ENCODE measurements at regions not wholly inside any gene's neighbourhood (a gene's known extent, or its start where the extent isn't known, plus 50 kb on each side); places are given as distances from the start of the nearest gene placed in this dataset.

DNA sequence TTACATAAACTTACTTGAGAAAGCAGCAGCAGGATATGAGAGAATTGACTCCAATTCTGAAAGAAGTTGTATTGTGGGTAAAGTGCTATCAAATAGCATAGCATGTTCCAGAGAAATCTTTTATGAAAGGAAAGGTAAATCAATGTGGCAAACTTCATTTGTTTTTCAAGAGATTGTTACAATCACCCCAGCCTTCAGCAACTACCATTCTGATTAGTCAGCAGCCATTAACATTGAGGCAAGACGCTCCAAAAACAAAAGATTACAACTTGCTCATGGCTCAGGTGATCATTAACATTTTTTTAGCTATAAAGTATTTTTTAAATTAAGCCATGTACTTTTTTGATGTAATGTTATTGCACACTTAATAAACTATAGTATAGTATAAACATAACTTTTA lies 357.2 kb downstream of the TMEM135 start:
- WGBS, 4 donors, result 89 to 96% (median 94%) methylated on average over 1 of the region's 1 CpG
- DNase-seq (no peak), ATAC-seq (no peak)
- Histone ChIP-seq H3K4me3 (no peak overlapping the region), H3K36me3 (no peaks in the 10 kb centered on the region), H3K27ac (no peak overlapping the region), H3K4me1 (peaks cover 0 to 10% (median 0%) of the 10 kb centered on the region in 12 donors), H3K27me3 (no peaks in the 10 kb centered on the region), H3K9me3 (peaks cover 0 to 35% (median 1%) of the 10 kb centered on the region in 12 donors)
- TF ChIP-seq, protein P1, sequence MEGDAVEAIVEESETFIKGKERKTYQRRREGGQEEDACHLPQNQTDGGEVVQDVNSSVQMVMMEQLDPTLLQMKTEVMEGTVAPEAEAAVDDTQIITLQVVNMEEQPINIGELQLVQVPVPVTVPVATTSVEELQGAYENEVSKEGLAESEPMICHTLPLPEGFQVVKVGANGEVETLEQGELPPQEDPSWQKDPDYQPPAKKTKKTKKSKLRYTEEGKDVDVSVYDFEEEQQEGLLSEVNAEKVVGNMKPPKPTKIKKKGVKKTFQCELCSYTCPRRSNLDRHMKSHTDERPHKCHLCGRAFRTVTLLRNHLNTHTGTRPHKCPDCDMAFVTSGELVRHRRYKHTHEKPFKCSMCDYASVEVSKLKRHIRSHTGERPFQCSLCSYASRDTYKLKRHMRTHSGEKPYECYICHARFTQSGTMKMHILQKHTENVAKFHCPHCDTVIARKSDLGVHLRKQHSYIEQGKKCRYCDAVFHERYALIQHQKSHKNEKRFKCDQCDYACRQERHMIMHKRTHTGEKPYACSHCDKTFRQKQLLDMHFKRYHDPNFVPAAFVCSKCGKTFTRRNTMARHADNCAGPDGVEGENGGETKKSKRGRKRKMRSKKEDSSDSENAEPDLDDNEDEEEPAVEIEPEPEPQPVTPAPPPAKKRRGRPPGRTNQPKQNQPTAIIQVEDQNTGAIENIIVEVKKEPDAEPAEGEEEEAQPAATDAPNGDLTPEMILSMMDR (IDR thresholded peaks at IDR 0.05), result no peak
- no peak for TF ChIP-seq POLR2A (IDR thresholded peaks at IDR 0.05)
- intact Hi-C loops (cut with DNase I), result no loop called here

DNA sequence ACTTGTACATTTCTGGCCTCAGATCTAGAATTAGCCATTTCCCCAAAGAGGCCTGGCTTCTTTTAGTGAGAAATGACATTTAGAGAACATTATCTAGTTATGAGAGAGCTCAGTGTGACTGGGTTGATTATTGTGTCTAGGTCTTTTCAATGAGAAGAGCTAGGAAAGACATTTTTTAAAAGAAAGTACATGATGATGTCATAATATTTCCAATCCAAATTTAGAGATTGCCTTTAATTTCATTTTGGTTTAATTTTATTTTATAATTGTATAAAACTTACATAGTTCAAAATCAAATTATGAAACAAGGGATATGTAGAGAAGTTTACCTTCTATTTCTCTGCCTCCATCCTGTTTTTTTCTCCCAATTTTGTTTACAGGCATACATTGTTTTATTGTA lies 354.9 kb downstream of the TMEM135 start:
- DNase-seq (no peak), ATAC-seq (no peak)
- H3K4me1 ChIP-seq, result peaks cover 0 to 3% (median 0%) of the 10 kb centered on the region in 12 donors
- no peaks in the 10 kb centered on the region for H3K27me3 ChIP-seq
- peak overlapping the region in 1 of 12 donors; percentile 68 for H3K27ac ChIP-seq
- peaks cover 0 to 35% (median 1%) of the 10 kb centered on the region in 12 donors for H3K9me3 ChIP-seq
- intact Hi-C loops (cut with DNase I), result no loop called here
- H3K4me3 ChIP-seq, result no peak overlapping the region
- H3K36me3 ChIP-seq, result no peaks in the 10 kb centered on the region
- TF ChIP-seq, protein P1 (IDR thresholded peaks at IDR 0.05), result no peak
- no peak for TF ChIP-seq POLR2A (IDR thresholded peaks at IDR 0.05)

DNA sequence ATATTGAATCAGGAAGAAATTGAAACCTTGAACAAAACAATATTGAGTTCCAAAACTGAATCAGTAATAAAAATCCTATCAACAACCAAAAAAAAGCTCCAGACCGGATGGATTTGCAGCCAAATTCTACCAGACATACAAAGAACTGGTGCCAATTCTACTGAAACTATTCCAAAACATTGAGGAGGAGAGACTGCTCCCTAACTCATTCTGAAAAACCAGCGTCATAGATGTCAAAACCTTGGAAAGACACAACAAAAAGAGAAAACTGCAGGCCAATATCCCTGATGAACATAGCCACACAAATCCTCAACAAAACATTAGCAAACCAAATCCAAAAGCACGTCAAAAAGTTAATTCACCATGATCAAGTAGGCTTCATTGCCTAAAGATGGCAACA lies 353.8 kb downstream of the TMEM135 start:
- Histone ChIP-seq H3K9me3 (peaks cover 0 to 31% (median 1%) of the 10 kb centered on the region in 12 donors), H3K27ac (peak overlapping the region in 5 of 12 donors; percentile 18 to 68 (median 47)), H3K36me3 (no peaks in the 10 kb centered on the region), H3K4me3 (no peak overlapping the region), H3K27me3 (no peaks in the 10 kb centered on the region), H3K4me1 (peaks cover 0 to 3% (median 0%) of the 10 kb centered on the region in 12 donors)
- TF ChIP-seq POLR2A (IDR thresholded peaks at IDR 0.05), result no peak
- TF ChIP-seq, protein P1 (IDR thresholded peaks at IDR 0.05), result no peak
- intact Hi-C loops (cut with DNase I), result no loop called here
- DNase-seq (no peak), ATAC-seq (peak in 2 of 4 donors; percentile 34 to 37)
- 56 to 67% (median 65%) methylated on average over 3 of the region's 3 CpGs for WGBS, 4 donors

DNA sequence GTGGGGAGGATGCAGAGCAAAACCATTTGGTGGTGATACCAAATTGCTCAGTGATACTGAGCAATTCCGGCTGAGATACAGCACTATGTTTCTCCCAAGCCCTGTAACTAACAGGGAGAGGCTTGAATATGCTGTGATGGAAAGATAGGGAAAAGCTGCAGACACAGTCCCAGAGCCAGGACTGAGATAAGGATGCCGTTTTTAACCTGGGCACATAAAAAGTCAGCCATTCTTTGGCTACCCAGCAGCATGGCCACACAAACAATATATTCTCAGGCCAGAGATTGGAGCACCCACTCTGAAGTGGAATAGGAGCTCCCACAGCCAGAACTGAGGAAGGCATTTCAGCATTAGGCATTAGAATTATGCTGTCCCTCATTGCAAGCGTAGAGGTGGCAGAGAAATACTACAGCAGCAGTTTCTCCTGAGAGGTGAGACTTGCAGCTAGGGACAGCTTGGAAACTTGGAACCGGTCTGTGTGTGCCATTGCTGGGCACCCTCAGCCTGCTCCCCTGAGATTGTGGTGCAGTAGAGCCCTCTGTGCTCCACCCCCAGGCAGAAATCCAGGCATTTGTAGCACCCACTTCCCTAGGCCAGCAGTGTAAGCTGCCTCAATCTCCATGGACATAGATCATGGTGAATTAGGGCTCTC lies 346.5 kb downstream of the TMEM135 start:
- H3K4me3 ChIP-seq, result no peak overlapping the region
- H3K27ac ChIP-seq, result peak overlapping the region in 1 of 12 donors; percentile 19
- H3K9me3 ChIP-seq, result peaks cover 0 to 25% (median 0%) of the 10 kb centered on the region in 12 donors
- peaks cover 0 to 7% (median 0%) of the 10 kb centered on the region in 12 donors for H3K4me1 ChIP-seq
- intact Hi-C loops (cut with DNase I), result no loop called here
- DNase-seq (no peak), ATAC-seq (peak in 2 of 4 donors; percentile 67 to 69)
- H3K36me3 ChIP-seq, result no peaks in the 10 kb centered on the region
- no peak for TF ChIP-seq POLR2A (IDR thresholded peaks at IDR 0.05)
- TF ChIP-seq, protein P1 (IDR thresholded peaks at IDR 0.05), result no peak
- 47 to 68% (median 53%) methylated on average over 3 to 4 of the region's 4 CpGs for whole genome bisulfite sequencing, 4 donors
- H3K27me3 ChIP-seq, result no peaks in the 10 kb centered on the region

All from heart left ventricle (tissue), 16 donors.